ENCODE measurements at regions not wholly inside any gene's neighbourhood (a gene's known extent, or its start where the extent isn't known, plus 50 kb on each side); places are given as distances from the start of the nearest gene placed in this dataset.

DNA sequence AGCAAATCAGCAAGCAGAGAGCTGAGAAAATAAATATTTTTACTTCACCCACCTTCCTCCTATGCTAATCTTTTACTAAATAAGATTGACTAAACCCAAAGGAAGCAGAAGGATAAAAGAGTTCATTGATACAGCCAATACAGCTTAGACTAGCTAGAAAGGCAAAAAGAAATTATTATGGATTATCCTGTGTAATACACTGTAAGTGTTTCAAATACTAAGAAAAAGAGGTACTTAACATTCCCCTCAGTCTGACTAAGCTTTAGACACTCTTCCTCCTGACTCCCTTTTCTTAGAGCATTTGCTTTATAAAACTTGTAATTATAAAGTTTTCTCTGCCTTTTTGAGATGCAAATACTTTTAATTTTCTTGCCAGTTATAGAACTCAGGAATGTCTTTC lies 848.9 kb upstream of the CADM2 start:
- no peaks in the 10 kb centered on the region for H3K27me3 ChIP-seq (ENCODE audit: low read length)
- no peaks in the 10 kb centered on the region for H4K20me1 ChIP-seq (ENCODE audit: insufficient read depth, low read depth, low read length)
- peaks cover 27% of the 10 kb centered on the region for H3K9me3 ChIP-seq (ENCODE audit: low read length)
- DNase-seq: no peak
- H2AFZ ChIP-seq (ENCODE audit: low read length): no peak overlapping the region
- no peak overlapping the region for H3K9ac ChIP-seq (ENCODE audit: low read length)
- H3K79me2 ChIP-seq (ENCODE audit: low read length): no peaks in the 10 kb centered on the region
- no peak overlapping the region for H3K27ac ChIP-seq (ENCODE audit: low read length)
- no peaks in the 10 kb centered on the region for H3K4me1 ChIP-seq (ENCODE audit: low read length)
- H3K4me3 ChIP-seq (ENCODE audit: low read length): no peak overlapping the region
- no peak overlapping the region for H3K4me2 ChIP-seq (ENCODE audit: low read depth, low read length, poor library complexity, severe bottlenecking)
- no peaks in the 10 kb centered on the region for H3K9me2 ChIP-seq (replicated peaks; ENCODE audit: insufficient read depth, low read length)
- H3K36me3 ChIP-seq (ENCODE audit: insufficient read depth, low read length): no peaks in the 10 kb centered on the region

- no peak overlapping the region for H3K4me2 ChIP-seq (ENCODE audit: low read depth, low read length, poor library complexity, severe bottlenecking)
- no peaks in the 10 kb centered on the region for H3K36me3 ChIP-seq (ENCODE audit: insufficient read depth, low read length)
- no peaks in the 10 kb centered on the region for H4K20me1 ChIP-seq (ENCODE audit: insufficient read depth, low read depth, low read length)
- no peaks in the 10 kb centered on the region for H3K79me2 ChIP-seq (ENCODE audit: low read length)
- H3K4me3 ChIP-seq (ENCODE audit: low read length): no peak overlapping the region
- peaks cover 24% of the 10 kb centered on the region for H3K9me3 ChIP-seq (ENCODE audit: low read length)
- no peaks in the 10 kb centered on the region for H3K4me1 ChIP-seq (ENCODE audit: low read length)
- H2AFZ ChIP-seq (ENCODE audit: low read length): no peak overlapping the region
- H3K27me3 ChIP-seq (ENCODE audit: low read length): no peaks in the 10 kb centered on the region
- no peak for DNase-seq
- no peaks in the 10 kb centered on the region for H3K9me2 ChIP-seq (replicated peaks; ENCODE audit: insufficient read depth, low read length)
- H3K9ac ChIP-seq (ENCODE audit: low read length): no peak overlapping the region
- H3K27ac ChIP-seq (ENCODE audit: low read length): no peak overlapping the region
Measured at GRCh38 chr3:84110787-84111186, 848.0 kb upstream of the CADM2 start.

DNA sequence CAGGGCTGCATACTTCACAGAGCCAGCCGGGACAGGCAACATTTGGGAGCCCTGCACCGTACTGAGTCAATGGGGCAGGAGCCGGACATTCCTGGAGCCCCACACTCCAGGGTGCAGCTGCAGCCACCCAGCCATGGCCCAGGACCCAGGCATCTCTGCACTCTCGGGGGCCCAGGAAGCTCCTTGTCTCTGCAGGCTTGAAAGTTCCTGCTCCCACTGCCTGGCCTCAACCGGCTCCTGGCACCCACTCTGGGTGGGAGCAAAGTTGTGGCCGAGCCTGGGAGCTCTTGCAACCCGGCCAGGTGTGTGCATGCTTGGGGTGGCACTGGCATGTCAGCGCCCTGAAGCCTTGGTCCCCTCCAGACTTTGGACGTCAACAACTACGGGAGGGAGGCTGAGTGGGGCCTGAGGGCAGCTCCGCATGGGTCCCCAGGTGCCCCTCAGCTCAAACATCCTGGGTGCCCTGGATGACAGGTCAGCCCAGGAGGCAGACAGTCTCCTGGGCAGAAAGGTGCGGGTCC lies 833.5 kb upstream of the CADM2 start:
- Histone ChIP-seq H3K9me3 (ENCODE audit: low read length) (peaks cover 18% of the 10 kb centered on the region), H3K9me2 (replicated peaks; ENCODE audit: insufficient read depth, low read length) (no peaks in the 10 kb centered on the region), H2AFZ (ENCODE audit: low read length) (no peak overlapping the region), H3K27ac (ENCODE audit: low read length) (no peak overlapping the region), H3K27me3 (ENCODE audit: low read length) (no peaks in the 10 kb centered on the region), H4K20me1 (ENCODE audit: insufficient read depth, low read depth, low read length) (no peaks in the 10 kb centered on the region), H3K4me2 (ENCODE audit: low read depth, low read length, poor library complexity, severe bottlenecking) (no peak overlapping the region), H3K9ac (ENCODE audit: low read length) (no peak overlapping the region), H3K4me1 (ENCODE audit: low read length) (no peaks in the 10 kb centered on the region), H3K36me3 (ENCODE audit: insufficient read depth, low read length) (no peaks in the 10 kb centered on the region), H3K79me2 (ENCODE audit: low read length) (no peaks in the 10 kb centered on the region), H3K4me3 (ENCODE audit: low read length) (no peak overlapping the region)
- DNase-seq: no peak

- Histone ChIP-seq H3K36me3 (ENCODE audit: insufficient read depth, low read length) (no peaks in the 10 kb centered on the region), H3K9ac (ENCODE audit: low read length) (no peak overlapping the region), H3K4me2 (ENCODE audit: low read depth, low read length, poor library complexity, severe bottlenecking) (no peak overlapping the region), H3K27ac (ENCODE audit: low read length) (no peak overlapping the region), H2AFZ (ENCODE audit: low read length) (no peak overlapping the region), H3K27me3 (ENCODE audit: low read length) (no peaks in the 10 kb centered on the region), H3K9me2 (replicated peaks; ENCODE audit: insufficient read depth, low read length) (no peaks in the 10 kb centered on the region), H4K20me1 (ENCODE audit: insufficient read depth, low read depth, low read length) (no peaks in the 10 kb centered on the region), H3K4me3 (ENCODE audit: low read length) (no peak overlapping the region), H3K79me2 (ENCODE audit: low read length) (no peaks in the 10 kb centered on the region), H3K4me1 (ENCODE audit: low read length) (no peaks in the 10 kb centered on the region), H3K9me3 (ENCODE audit: low read length) (peaks cover 15% of the 10 kb centered on the region)
- DNase-seq: no peak
Measured at GRCh38 chr3:84125760-84126159, 833.0 kb upstream of the CADM2 start.

DNA sequence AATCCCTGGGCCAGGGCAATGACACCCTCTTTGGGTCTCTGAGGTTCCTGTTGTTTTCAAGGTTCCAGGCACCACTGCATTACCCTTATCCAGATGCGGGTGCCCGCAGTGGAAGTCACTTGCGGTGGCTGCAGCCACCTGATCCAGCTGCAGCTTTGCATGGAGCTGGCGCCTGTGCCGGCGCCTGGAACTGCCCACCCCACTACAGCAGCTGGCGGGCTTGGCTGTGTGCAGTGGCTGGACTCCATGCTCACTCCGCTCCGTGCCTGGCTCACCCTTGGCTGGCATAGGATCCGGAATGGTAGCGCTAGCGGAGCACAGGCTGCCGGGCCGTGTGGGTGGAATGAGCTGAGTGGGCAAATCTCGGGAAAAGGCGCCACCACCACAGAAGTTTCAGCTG lies 832.6 kb upstream of the CADM2 start:
- DNase-seq: no peak
- H3K9me3 ChIP-seq (ENCODE audit: low read length): peaks cover 14% of the 10 kb centered on the region
- no peak overlapping the region for H2AFZ ChIP-seq (ENCODE audit: low read length)

GRCh38 chr3:84128024-84128423 lies 830.8 kb upstream of the CADM2 start:
- H3K9ac ChIP-seq (ENCODE audit: low read length): no peak overlapping the region
- no peaks in the 10 kb centered on the region for H3K9me2 ChIP-seq (replicated peaks; ENCODE audit: insufficient read depth, low read length)
- H3K79me2 ChIP-seq (ENCODE audit: low read length): no peaks in the 10 kb centered on the region
- H2AFZ ChIP-seq (ENCODE audit: low read length): no peak overlapping the region
- DNase-seq: no peak
- no peaks in the 10 kb centered on the region for H4K20me1 ChIP-seq (ENCODE audit: insufficient read depth, low read depth, low read length)
- H3K27me3 ChIP-seq (ENCODE audit: low read length): no peaks in the 10 kb centered on the region
- no peak overlapping the region for H3K4me2 ChIP-seq (ENCODE audit: low read depth, low read length, poor library complexity, severe bottlenecking)
- H3K27ac ChIP-seq (ENCODE audit: low read length): no peak overlapping the region
- no peak overlapping the region for H3K4me3 ChIP-seq (ENCODE audit: low read length)
- no peaks in the 10 kb centered on the region for H3K36me3 ChIP-seq (ENCODE audit: insufficient read depth, low read length)
- no peaks in the 10 kb centered on the region for H3K4me1 ChIP-seq (ENCODE audit: low read length)
- H3K9me3 ChIP-seq (ENCODE audit: low read length): peaks cover 12% of the 10 kb centered on the region

More for the DNA sequence above, 832.6 kb upstream of the CADM2 start:
- H3K9me2 ChIP-seq (replicated peaks; ENCODE audit: insufficient read depth, low read length): no peaks in the 10 kb centered on the region
- no peak overlapping the region for H3K27ac ChIP-seq (ENCODE audit: low read length)
- no peaks in the 10 kb centered on the region for H4K20me1 ChIP-seq (ENCODE audit: insufficient read depth, low read depth, low read length)
- no peaks in the 10 kb centered on the region for H3K4me1 ChIP-seq (ENCODE audit: low read length)
- no peaks in the 10 kb centered on the region for H3K79me2 ChIP-seq (ENCODE audit: low read length)
- no peaks in the 10 kb centered on the region for H3K27me3 ChIP-seq (ENCODE audit: low read length)
- no peaks in the 10 kb centered on the region for H3K36me3 ChIP-seq (ENCODE audit: insufficient read depth, low read length)
- no peak overlapping the region for H3K4me2 ChIP-seq (ENCODE audit: low read depth, low read length, poor library complexity, severe bottlenecking)
- no peak overlapping the region for H3K4me3 ChIP-seq (ENCODE audit: low read length)
- H3K9ac ChIP-seq (ENCODE audit: low read length): no peak overlapping the region

GRCh38 chr3:84136425-84136824 lies 822.4 kb upstream of the CADM2 start:
- no peaks in the 10 kb centered on the region for H3K79me2 ChIP-seq (ENCODE audit: low read length)
- H3K4me3 ChIP-seq (ENCODE audit: low read length): no peak overlapping the region
- H3K27ac ChIP-seq (ENCODE audit: low read length): no peak overlapping the region
- no peak overlapping the region for H3K9ac ChIP-seq (ENCODE audit: low read length)
- H3K4me2 ChIP-seq (ENCODE audit: low read depth, low read length, poor library complexity, severe bottlenecking): no peak overlapping the region
- H4K20me1 ChIP-seq (ENCODE audit: insufficient read depth, low read depth, low read length): no peaks in the 10 kb centered on the region
- no peaks in the 10 kb centered on the region for H3K9me2 ChIP-seq (replicated peaks; ENCODE audit: insufficient read depth, low read length)
- no peak for DNase-seq
- no peaks in the 10 kb centered on the region for H3K4me1 ChIP-seq (ENCODE audit: low read length)
- no peaks in the 10 kb centered on the region for H3K27me3 ChIP-seq (ENCODE audit: low read length)
- H2AFZ ChIP-seq (ENCODE audit: low read length): no peak overlapping the region
- peaks cover 20% of the 10 kb centered on the region for H3K9me3 ChIP-seq (ENCODE audit: low read length)
- H3K36me3 ChIP-seq (ENCODE audit: insufficient read depth, low read length): no peaks in the 10 kb centered on the region

DNA sequence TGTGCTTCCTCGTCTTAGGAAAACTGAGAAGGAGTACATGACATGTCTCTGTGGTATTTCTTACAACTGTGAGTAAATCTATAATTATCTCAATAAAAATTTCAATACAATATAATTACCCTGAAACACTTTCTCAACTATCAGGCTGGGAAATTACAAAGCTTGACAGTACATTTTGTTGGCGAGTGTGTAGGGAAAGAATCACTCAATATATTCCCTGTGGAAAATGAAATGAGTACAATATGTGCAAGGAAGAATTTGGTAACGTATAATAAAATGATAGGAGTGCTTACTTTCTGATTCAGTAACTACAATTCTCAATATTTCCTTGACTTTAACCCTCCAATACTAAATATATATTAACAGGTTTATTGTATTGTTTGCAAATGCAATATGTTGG lies 818.2 kb upstream of the CADM2 start:
- DNase-seq: no peak
- H2AFZ ChIP-seq (ENCODE audit: low read length): no peak overlapping the region
- H3K9me3 ChIP-seq (ENCODE audit: low read length): peaks cover 15% of the 10 kb centered on the region
- H3K27ac ChIP-seq (ENCODE audit: low read length): no peak overlapping the region
- no peak overlapping the region for H3K4me3 ChIP-seq (ENCODE audit: low read length)
- H4K20me1 ChIP-seq (ENCODE audit: insufficient read depth, low read depth, low read length): no peaks in the 10 kb centered on the region
- H3K4me2 ChIP-seq (ENCODE audit: low read depth, low read length, poor library complexity, severe bottlenecking): no peak overlapping the region
- H3K9ac ChIP-seq (ENCODE audit: low read length): no peak overlapping the region
- H3K4me1 ChIP-seq (ENCODE audit: low read length): no peaks in the 10 kb centered on the region
- H3K36me3 ChIP-seq (ENCODE audit: insufficient read depth, low read length): no peaks in the 10 kb centered on the region
- no peaks in the 10 kb centered on the region for H3K79me2 ChIP-seq (ENCODE audit: low read length)
- no peaks in the 10 kb centered on the region for H3K9me2 ChIP-seq (replicated peaks; ENCODE audit: insufficient read depth, low read length)
- no peaks in the 10 kb centered on the region for H3K27me3 ChIP-seq (ENCODE audit: low read length)

GRCh38 chr3:84141571-84141970 lies 817.2 kb upstream of the CADM2 start:
- no peak overlapping the region for H3K4me3 ChIP-seq (ENCODE audit: low read length)
- DNase-seq: no peak
- no peaks in the 10 kb centered on the region for H3K79me2 ChIP-seq (ENCODE audit: low read length)
- no peak overlapping the region for H3K27ac ChIP-seq (ENCODE audit: low read length)
- no peaks in the 10 kb centered on the region for H4K20me1 ChIP-seq (ENCODE audit: insufficient read depth, low read depth, low read length)
- no peak overlapping the region for H3K4me2 ChIP-seq (ENCODE audit: low read depth, low read length, poor library complexity, severe bottlenecking)
- no peaks in the 10 kb centered on the region for H3K36me3 ChIP-seq (ENCODE audit: insufficient read depth, low read length)
- H3K9ac ChIP-seq (ENCODE audit: low read length): no peak overlapping the region
- H2AFZ ChIP-seq (ENCODE audit: low read length): no peak overlapping the region
- H3K4me1 ChIP-seq (ENCODE audit: low read length): no peaks in the 10 kb centered on the region
- no peaks in the 10 kb centered on the region for H3K9me2 ChIP-seq (replicated peaks; ENCODE audit: insufficient read depth, low read length)
- H3K27me3 ChIP-seq (ENCODE audit: low read length): no peaks in the 10 kb centered on the region
- H3K9me3 ChIP-seq (ENCODE audit: low read length): peaks cover 13% of the 10 kb centered on the region

Measured in Karpas-422 (cell line).